Uterus (tissue), 2 donors: ENCODE measurements at regions not wholly inside any gene's neighbourhood (a gene's known extent, or its start where the extent isn't known, plus 50 kb on each side); places are given as distances from the start of the nearest gene placed in this dataset.

Experiments
- CTCF ChIP-seq, 4 experiments: fragments of 200-600 bp in 2 of 4; fragments of 450-650 bp in 2 of 4; sonication (generic) in 2 of 4; IDR thresholded peaks; one replicate each; pipeline ENCODE4 v1.5.1; 2016 to 2019; ENCODE audit warnings: antibody characterized with exemption in 4 of 4, mild to moderate bottlenecking in 2 of 4, moderate library complexity in 1 of 4
- POLR2A ChIP-seq, 2 donors: fragments of 450-650 bp; IDR thresholded peaks; one replicate each; pipeline ENCODE4 v1.6.1; 2016; ENCODE audit warnings: antibody characterized with exemption in 2 of 2, mild to moderate bottlenecking in 1 of 2, moderate library complexity in 1 of 2

- TF ChIP-seq CTCF (IDR thresholded peaks at IDR 0.05): no peak
- no peak for TF ChIP-seq POLR2A (IDR thresholded peaks at IDR 0.05)
Measured at GRCh38 chr6:91486200-91486599, 899.3 kb upstream of the MAP3K7 start.
